Trophoblast cell (in vitro differentiated cells and primary cell): ENCODE measurements at regions not wholly inside any gene's neighbourhood (a gene's known extent, or its start where the extent isn't known, plus 50 kb on each side); places are given as distances from the start of the nearest gene placed in this dataset.

Experiments used
- DNase-seq, 2 donors: peaks; one replicate each; pipeline ENCODE4 v3.0.0-alpha.2; 2016
- H2AFZ ChIP-seq: 2 replicates; pipeline ENCODE4 v1.6.1; 2013; ENCODE audit warnings: low read length, moderate library complexity, mild to moderate bottlenecking; ENCODE audit not compliant: insufficient read depth, poor library complexity
- H2AK5ac ChIP-seq: 2 replicates; pipeline ENCODE4 v1.6.1; 2013; ENCODE audit warnings: mild to moderate bottlenecking, low read length
- H2BK120ac ChIP-seq: 2 replicates; pipeline ENCODE4 v1.6.1; 2013; ENCODE audit warnings: low read length, mild to moderate bottlenecking, moderate library complexity; ENCODE audit not compliant: insufficient read depth, poor library complexity
- H2BK12ac ChIP-seq: 2 replicates; pipeline ENCODE4 v1.6.1; 2013; ENCODE audit warnings: mild to moderate bottlenecking, low read length, moderate library complexity
- H2BK5ac ChIP-seq: 2 replicates; pipeline ENCODE4 v1.6.1; 2013; ENCODE audit warnings: low read length, low read depth, moderate library complexity, mild to moderate bottlenecking; ENCODE audit not compliant: poor library complexity
- H3K14ac ChIP-seq: 2 replicates; pipeline ENCODE4 v1.6.1; 2013; ENCODE audit warnings: mild to moderate bottlenecking, low read length
- H3K18ac ChIP-seq: 2 replicates; pipeline ENCODE4 v1.6.1; 2013; ENCODE audit warnings: mild to moderate bottlenecking, low read length
- H3K23ac ChIP-seq: 2 replicates; pipeline ENCODE4 v1.6.1; 2013; ENCODE audit warnings: low read length
- H3K27ac ChIP-seq: 2 replicates; pipeline ENCODE4 v1.5.1; 2013; ENCODE audit warnings: low read depth, mild to moderate bottlenecking, inconsistent platforms, low read length, moderate library complexity
- H3K27me3 ChIP-seq: 2 replicates; pipeline ENCODE4 v1.6.1; 2013; ENCODE audit warnings: inconsistent platforms, mild to moderate bottlenecking, low read length, moderate library complexity; ENCODE audit not compliant: insufficient read depth
- H3K36me3 ChIP-seq, 2 experiments: 1 replicate in 1 of 2; 2 replicates in 1 of 2; pipeline ENCODE4 v1.6.1; 2013; ENCODE audit warnings: low read length in 2 of 2, mild to moderate bottlenecking in 2 of 2, moderate library complexity in 1 of 2; ENCODE audit not compliant: insufficient read depth in 2 of 2, control insufficient read depth in 1 of 2
- H3K4ac ChIP-seq: 2 replicates; pipeline ENCODE4 v1.6.1; 2013; ENCODE audit warnings: low read depth, mild to moderate bottlenecking, low read length, moderate library complexity
- H3K4me1 ChIP-seq, 2 experiments: 1 replicate in 1 of 2; 2 replicates in 1 of 2; pipeline ENCODE4 v1.6.1; 2013; ENCODE audit warnings: low read length in 2 of 2, mild to moderate bottlenecking in 2 of 2, moderate library complexity in 1 of 2; ENCODE audit not compliant: insufficient read depth in 2 of 2, control insufficient read depth in 1 of 2
- H3K4me2 ChIP-seq: 2 replicates; pipeline ENCODE4 v1.6.1; 2013; ENCODE audit warnings: inconsistent platforms, mild to moderate bottlenecking, low read length, moderate library complexity
- H3K4me3 ChIP-seq: 2 replicates; pipeline ENCODE4 v1.5.1; 2013; ENCODE audit warnings: mild to moderate bottlenecking, low read depth, low read length, inconsistent platforms
- H3K79me1 ChIP-seq: one replicate; pipeline ENCODE4 v1.6.1; 2013; ENCODE audit warnings: low read length
- H3K79me2 ChIP-seq: 2 replicates; pipeline ENCODE4 v1.6.1; 2013; ENCODE audit warnings: low read length, mild to moderate bottlenecking; ENCODE audit not compliant: control insufficient read depth, insufficient read depth, poor library complexity
- H3K9ac ChIP-seq: 2 replicates; pipeline ENCODE4 v1.6.1; 2013; ENCODE audit warnings: mild to moderate bottlenecking, low read length
- H3K9me3 ChIP-seq: 2 replicates; pipeline ENCODE4 v1.6.1; 2013; ENCODE audit warnings: low read depth, mild to moderate bottlenecking, control low read depth, inconsistent platforms, low read length; ENCODE audit not compliant: insufficient read depth
- H4K12ac ChIP-seq: 2 replicates; pipeline ENCODE4 v1.6.1; 2013; ENCODE audit warnings: low read depth, mild to moderate bottlenecking, low read length, moderate library complexity
- H4K8ac ChIP-seq: 2 replicates; pipeline ENCODE4 v1.6.1; 2013; ENCODE audit warnings: low read depth, mild to moderate bottlenecking, low read length, moderate library complexity
- H4K91ac ChIP-seq: one replicate; pipeline ENCODE4 v1.6.1; 2013; ENCODE audit warnings: low read depth, mild to moderate bottlenecking, low read length, moderate library complexity
- WGBS: extraction: QIAGEN DNeasy Blood & Tissue Kit; methylation state at CpG from one replicate; pipeline ENCODE4 v1.1.7; 2013; ENCODE audit warnings: missing lambda C conversion rate; ENCODE audit not compliant: insufficient read length, insufficient coverage; ENCODE audit errors: extremely low coverage; 5-methylcytosine and 5-hydroxymethylcytosine counted together

- no peak overlapping the region for H2BK5ac ChIP-seq
- H3K9ac ChIP-seq = no peak overlapping the region
- peaks cover 2% of the 10 kb centered on the region for H3K9me3 ChIP-seq
- H4K8ac ChIP-seq = no peak overlapping the region
- H3K4me2 ChIP-seq = no peak overlapping the region
- H3K27ac ChIP-seq = no peak overlapping the region
- no peak overlapping the region for H4K91ac ChIP-seq
- H3K4ac ChIP-seq = no peak overlapping the region
- H3K27me3 ChIP-seq = no peaks in the 10 kb centered on the region
- H3K14ac ChIP-seq = no peak overlapping the region
- H3K4me1 ChIP-seq = no peaks in the 10 kb centered on the region
- no peak overlapping the region for H2BK12ac ChIP-seq
- WGBS = no CpG with 5 or more reads among the region's 4 CpGs
- H3K23ac ChIP-seq = no peak overlapping the region
- H3K4me3 ChIP-seq = no peak overlapping the region
- no peaks in the 10 kb centered on the region for H3K36me3 ChIP-seq
- no peak overlapping the region for H2BK120ac ChIP-seq
- H3K79me2 ChIP-seq = no peaks in the 10 kb centered on the region
- no peaks in the 10 kb centered on the region for H3K79me1 ChIP-seq
- H3K18ac ChIP-seq = no peak overlapping the region
- no peak overlapping the region for H2AFZ ChIP-seq
- DNase-seq = no peak
- H4K12ac ChIP-seq = no peak overlapping the region
- no peak overlapping the region for H2AK5ac ChIP-seq
These were observed 841.5 kb upstream of the TMEM132C start for GRCh38 chr12:127425474-127425873.

- Histone ChIP-seq H3K36me3 (no peaks in the 10 kb centered on the region), H3K27ac (no peak overlapping the region), H2AK5ac (no peak overlapping the region), H3K79me2 (no peaks in the 10 kb centered on the region), H4K8ac (no peak overlapping the region), H3K14ac (no peak overlapping the region), H3K4ac (no peak overlapping the region), H3K18ac (no peak overlapping the region), H3K9ac (no peak overlapping the region), H3K9me3 (no peaks in the 10 kb centered on the region), H2BK120ac (no peak overlapping the region), H4K12ac (no peak overlapping the region), H3K79me1 (no peaks in the 10 kb centered on the region), H3K4me3 (no peak overlapping the region), H3K4me2 (no peak overlapping the region), H4K91ac (no peak overlapping the region), H3K27me3 (no peaks in the 10 kb centered on the region), H2BK12ac (no peak overlapping the region), H3K23ac (no peak overlapping the region), H2AFZ (no peak overlapping the region), H2BK5ac (no peak overlapping the region), H3K4me1 (no peaks in the 10 kb centered on the region)
- DNase-seq = no peak
- WGBS = no CpG with 5 or more reads among the region's 6 CpGs
These were observed 838.5 kb upstream of the TMEM132C start for GRCh38 chr12:127428420-127428819.

- no CpG with 5 or more reads among the region's 9 CpGs for WGBS
- H2AFZ ChIP-seq = no peak overlapping the region
- H4K91ac ChIP-seq = no peak overlapping the region
These were observed 837.3 kb upstream of the TMEM132C start for GRCh38 chr12:127429551-127430285.

GRCh38 chr12:127430401-127430800 lies 836.6 kb upstream of the TMEM132C start:
- Histone ChIP-seq H3K18ac (no peak overlapping the region), H2BK120ac (no peak overlapping the region), H2AFZ (no peak overlapping the region), H3K4me3 (no peak overlapping the region), H3K4me1 (no peaks in the 10 kb centered on the region), H3K4ac (no peak overlapping the region), H3K27ac (no peak overlapping the region), H3K9me3 (no peaks in the 10 kb centered on the region), H4K8ac (no peak overlapping the region), H3K79me2 (no peaks in the 10 kb centered on the region), H3K9ac (no peak overlapping the region), H3K14ac (no peak overlapping the region), H3K27me3 (no peaks in the 10 kb centered on the region), H3K4me2 (no peak overlapping the region), H4K91ac (no peak overlapping the region), H4K12ac (no peak overlapping the region), H2BK5ac (no peak overlapping the region), H2BK12ac (no peak overlapping the region), H3K36me3 (no peaks in the 10 kb centered on the region), H3K23ac (no peak overlapping the region), H3K79me1 (no peaks in the 10 kb centered on the region), H2AK5ac (no peak overlapping the region)
- no peak for DNase-seq
- WGBS = no CpG with 5 or more reads among the region's 9 CpGs

More at GRCh38 chr12:127429551-127430285, 837.3 kb upstream of the TMEM132C start:
- Histone ChIP-seq H3K14ac (no peak overlapping the region), H4K12ac (no peak overlapping the region), H3K4me3 (no peak overlapping the region), H2BK5ac (no peak overlapping the region), H2BK12ac (no peak overlapping the region), H3K9ac (no peak overlapping the region), H3K9me3 (no peaks in the 10 kb centered on the region), H3K4ac (no peak overlapping the region), H3K4me2 (no peak overlapping the region), H4K8ac (no peak overlapping the region), H2BK120ac (no peak overlapping the region), H3K4me1 (no peaks in the 10 kb centered on the region), H2AK5ac (no peak overlapping the region), H3K79me2 (no peaks in the 10 kb centered on the region), H3K36me3 (no peaks in the 10 kb centered on the region), H3K79me1 (no peaks in the 10 kb centered on the region), H3K27ac (no peak overlapping the region), H3K23ac (no peak overlapping the region), H3K27me3 (no peaks in the 10 kb centered on the region), H3K18ac (no peak overlapping the region)
- no peak for DNase-seq
